WTC11 (cell line): ENCODE measurements at regions not wholly inside any gene's neighbourhood (a gene's known extent, or its start where the extent isn't known, plus 50 kb on each side); places are given as distances from the start of the nearest gene placed in this dataset.

Source experiments
- ATAC-seq: fragments of 200-7000 bp; cut with Tn5 transposase; 2 replicates; pipeline ENCODE4 v1.10.0; 2021; ENCODE audit warnings: mild to moderate bottlenecking, moderate library complexity
- CTCF ChIA-PET: fragments of 300-600 bp; sonication (Branson Sonifier 250); formaldehyde crosslinking; loops from one replicate; lab custom pipeline; 2021; ENCODE audit warnings: antibody characterized with exemption; lab: Charles Lee
- POLR2A ChIA-PET: fragments of 350-600 bp; sonication (Branson Sonifier 250); formaldehyde crosslinking; loops from one replicate; lab custom pipeline; 2021; ENCODE audit warnings: antibody characterized with exemption; lab: Charles Lee
- DNase-seq: peaks from one replicate; pipeline ENCODE4 v3.0.0; 2021; ENCODE audit warnings: low spot score
- H3K27ac Mint-ChIP-seq: 2 replicates; pipeline ENCODE4 v1.8.0; 2021; ENCODE audit warnings: mixed read lengths
- H3K27me3 Mint-ChIP-seq: 2 replicates; pipeline ENCODE4 v1.8.0; 2021; ENCODE audit warnings: low read depth, mild to moderate bottlenecking, moderate library complexity, mixed read lengths
- H3K36me3 Mint-ChIP-seq: 2 replicates; pipeline ENCODE4 v1.8.0; 2021; ENCODE audit warnings: mixed read lengths
- H3K4me1 Mint-ChIP-seq: 2 replicates; pipeline ENCODE4 v1.8.0; 2022; ENCODE audit warnings: mixed read lengths
- H3K4me3 Mint-ChIP-seq: 2 replicates; pipeline ENCODE4 v1.8.0; 2021; ENCODE audit warnings: mild to moderate bottlenecking, moderate library complexity, mixed read lengths
- H3K9me3 Mint-ChIP-seq: 2 replicates; pipeline ENCODE4 v1.8.0; 2021; ENCODE audit warnings: mixed read lengths
- CTCF ChIP-seq: fragments of 200-600 bp; IDR thresholded peaks from 2 replicates; pipeline ENCODE4 v1.8.0; 2022; ENCODE audit warnings: antibody characterized with exemption
- E2F1 ChIP-seq: sonication (generic); formaldehyde crosslinking; IDR thresholded peaks from 2 replicates; pipeline ENCODE4 v1.8.0; 2022; ENCODE audit warnings: mild to moderate bottlenecking, missing genetic modification reagents
- FOXP4 ChIP-seq: sonication (generic); formaldehyde crosslinking; IDR thresholded peaks from 2 replicates; pipeline ENCODE4 v1.8.0; 2022; ENCODE audit warnings: mild to moderate bottlenecking, missing genetic modification reagents
- IRF2 ChIP-seq: sonication (generic); formaldehyde crosslinking; IDR thresholded peaks from 2 replicates; pipeline ENCODE4 v1.8.0; 2022; ENCODE audit warnings: low read depth, missing genetic modification reagents, borderline replicate concordance
- STAT6 ChIP-seq: sonication (generic); formaldehyde crosslinking; conservative IDR thresholded peaks from 2 replicates; pipeline ENCODE4 v1.8.1; 2023; ENCODE audit warnings: mild to moderate bottlenecking, low read depth, missing genetic modification reagents, moderate library complexity
- TEAD1 ChIP-seq: sonication (generic); formaldehyde crosslinking; IDR thresholded peaks from 2 replicates; pipeline ENCODE4 v1.8.0; 2022; ENCODE audit warnings: mild to moderate bottlenecking, missing genetic modification reagents
- USF1 ChIP-seq: sonication (generic); formaldehyde crosslinking; IDR thresholded peaks from 2 replicates; pipeline ENCODE4 v1.8.0; 2022; ENCODE audit warnings: mild to moderate bottlenecking, missing genetic modification reagents
- ZNF121 ChIP-seq: sonication (generic); formaldehyde crosslinking; IDR thresholded peaks from 2 replicates; pipeline ENCODE4 v1.8.0; 2023; ENCODE audit warnings: missing genetic modification reagents
- ZNF219 ChIP-seq: sonication (generic); formaldehyde crosslinking; IDR thresholded peaks from 2 replicates; pipeline ENCODE4 v1.8.0; 2023; ENCODE audit warnings: missing genetic modification reagents, mild to moderate bottlenecking, borderline replicate concordance

- peaks cover 20% of the 10 kb centered on the region for H3K9me3 Mint-ChIP-seq
- H3K27ac Mint-ChIP-seq = no peak overlapping the region
- no peaks in the 10 kb centered on the region for H3K4me1 Mint-ChIP-seq
- no peak overlapping the region for H3K4me3 Mint-ChIP-seq
- CTCF ChIA-PET = no interaction called here
- ATAC-seq = no peak
- no peak for DNase-seq
- no peak for TF ChIP-seq STAT6 (CRISPR knock-in tag)
- no peaks in the 10 kb centered on the region for H3K36me3 Mint-ChIP-seq
- POLR2A ChIA-PET = no interaction called here
- H3K27me3 Mint-ChIP-seq = no peaks in the 10 kb centered on the region
Observed at GRCh38 chr14:86464341-86464740, 934.4 kb downstream of the FLRT2 start.

GRCh38 chr14:86462193-86462753 is 932.3 kb downstream of the FLRT2 start:
- H3K4me3 Mint-ChIP-seq = no peak overlapping the region
- DNase-seq (peak; percentile 21), ATAC-seq (peak; percentile 80)
- H3K36me3 Mint-ChIP-seq = no peaks in the 10 kb centered on the region
- no peak overlapping the region for H3K27ac Mint-ChIP-seq
- H3K4me1 Mint-ChIP-seq = no peaks in the 10 kb centered on the region
- H3K9me3 Mint-ChIP-seq = peaks cover 20% of the 10 kb centered on the region
- peak; percentile 41; the same call in 1 of the 2 replicates for TF ChIP-seq CTCF
- no peak for TF ChIP-seq ZNF219 (CRISPR knock-in tag)
- CTCF ChIA-PET = no interaction called here
- H3K27me3 Mint-ChIP-seq = no peaks in the 10 kb centered on the region
- POLR2A ChIA-PET = no interaction called here

- no peak for TF ChIP-seq FOXP4 (CRISPR knock-in tag)
- TF ChIP-seq IRF2 (CRISPR knock-in tag) = no peak
- no peak for TF ChIP-seq TEAD1
- no peak for TF ChIP-seq USF1 (CRISPR knock-in tag)
- no peak for TF ChIP-seq E2F1
- POLR2A ChIA-PET = interaction anchor here (0.7 kb wide), 1 partner anchor 513 kb away, joined by 3 read pairs; no protein-coding TSS in a partner anchor
- CTCF ChIA-PET = no interaction called here
- Mint-ChIP-seq H3K4me1 (no peaks in the 10 kb centered on the region), H3K36me3 (no peaks in the 10 kb centered on the region), H3K9me3 (peaks cover 16% of the 10 kb centered on the region), H3K27ac (no peak overlapping the region), H3K27me3 (no peaks in the 10 kb centered on the region), H3K4me3 (no peak overlapping the region)
- no peak for ATAC-seq
- DNase-seq = no peak
Observed at GRCh38 chr14:86457481-86458135, 927.7 kb downstream of the FLRT2 start.

GRCh38 chr14:86450085-86450484 is 920.1 kb downstream of the FLRT2 start:
- no peak for TF ChIP-seq USF1 (CRISPR knock-in tag)
- TF ChIP-seq ZNF121 (CRISPR knock-in tag) = no peak
- Mint-ChIP-seq H3K27ac (no peak overlapping the region), H3K9me3 (no peaks in the 10 kb centered on the region), H3K27me3 (no peaks in the 10 kb centered on the region), H3K4me3 (no peak overlapping the region), H3K36me3 (no peaks in the 10 kb centered on the region), H3K4me1 (peaks cover 3% of the 10 kb centered on the region; the same call in 1 of the 2 replicates)
- ATAC-seq (no peak), DNase-seq (no peak)
- POLR2A ChIA-PET = no interaction called here
- CTCF ChIA-PET = no interaction called here
